ENCODE measurements at regions not wholly inside any gene's neighbourhood (a gene's known extent, or its start where the extent isn't known, plus 50 kb on each side); places are given as distances from the start of the nearest gene placed in this dataset.

DNA sequence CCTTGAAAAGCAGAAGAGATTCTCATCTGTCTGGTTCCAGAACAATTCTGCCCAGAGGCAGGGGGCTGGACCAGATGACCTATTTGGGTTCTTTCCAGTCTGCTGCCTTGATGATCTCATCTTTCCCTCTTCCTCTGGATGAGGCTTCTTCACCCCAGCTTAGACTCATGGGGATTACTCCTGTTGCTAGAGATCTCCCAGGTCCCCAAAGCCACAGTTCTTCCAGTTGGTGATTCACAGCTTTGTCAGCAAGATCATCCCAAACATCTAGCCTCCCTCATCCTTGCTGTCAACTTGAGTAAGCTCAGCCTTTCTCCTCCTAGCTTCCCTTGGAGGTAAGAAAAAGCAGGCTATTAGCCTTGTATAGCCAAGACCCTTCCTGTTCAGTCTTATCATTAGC, 64.2 kb upstream of the PJA1 start:
- no peak overlapping the region for H3K4me3 ChIP-seq (ENCODE audit: low read depth, low read length)
- H3K27ac ChIP-seq = no peak overlapping the region
- DNase-seq = peak; percentile 19
- no peak for TF ChIP-seq CTCF (IDR thresholded peaks at IDR 0.05; ENCODE audit: low read depth, low read length, missing control alignments)
- H3K36me3 ChIP-seq (replicated peaks) = no peaks in the 10 kb centered on the region
- no peaks in the 10 kb centered on the region for H3K27me3 ChIP-seq (replicated peaks)
- in situ Hi-C loops (cut with HindIII; ENCODE audit: low pct_ligation_motif_present, low sequenced_read_pairs) = no loop called here

DNA sequence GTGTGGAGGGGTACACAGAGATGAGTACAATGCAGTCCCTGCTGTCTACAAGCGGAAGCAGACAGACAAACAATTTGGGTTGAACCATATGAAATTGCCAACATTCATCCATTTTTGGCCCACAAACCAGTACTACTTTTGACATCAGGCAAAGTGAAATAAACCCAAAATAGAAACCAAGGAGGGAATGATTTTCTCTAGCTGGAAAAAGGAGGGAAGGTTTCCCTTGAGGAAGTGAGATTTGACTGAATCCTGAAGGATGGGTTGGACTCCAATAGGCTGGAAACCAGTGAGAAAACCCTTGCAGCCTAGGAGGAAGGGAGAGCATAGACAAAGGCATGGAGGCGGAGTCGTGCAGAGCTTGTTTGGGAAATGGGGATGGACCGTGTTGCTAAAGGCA, 63.5 kb upstream of the PJA1 start:
- no peak for TF ChIP-seq CTCF (IDR thresholded peaks at IDR 0.05; ENCODE audit: low read depth, low read length, missing control alignments)
- no peaks in the 10 kb centered on the region for H3K36me3 ChIP-seq (replicated peaks)
- H3K4me3 ChIP-seq (ENCODE audit: low read depth, low read length) = no peak overlapping the region
- DNase-seq = no peak
- no peak overlapping the region for H3K27ac ChIP-seq
- H3K27me3 ChIP-seq (replicated peaks) = no peaks in the 10 kb centered on the region
- in situ Hi-C loops (cut with HindIII; ENCODE audit: low pct_ligation_motif_present, low sequenced_read_pairs) = no loop called here

DNA sequence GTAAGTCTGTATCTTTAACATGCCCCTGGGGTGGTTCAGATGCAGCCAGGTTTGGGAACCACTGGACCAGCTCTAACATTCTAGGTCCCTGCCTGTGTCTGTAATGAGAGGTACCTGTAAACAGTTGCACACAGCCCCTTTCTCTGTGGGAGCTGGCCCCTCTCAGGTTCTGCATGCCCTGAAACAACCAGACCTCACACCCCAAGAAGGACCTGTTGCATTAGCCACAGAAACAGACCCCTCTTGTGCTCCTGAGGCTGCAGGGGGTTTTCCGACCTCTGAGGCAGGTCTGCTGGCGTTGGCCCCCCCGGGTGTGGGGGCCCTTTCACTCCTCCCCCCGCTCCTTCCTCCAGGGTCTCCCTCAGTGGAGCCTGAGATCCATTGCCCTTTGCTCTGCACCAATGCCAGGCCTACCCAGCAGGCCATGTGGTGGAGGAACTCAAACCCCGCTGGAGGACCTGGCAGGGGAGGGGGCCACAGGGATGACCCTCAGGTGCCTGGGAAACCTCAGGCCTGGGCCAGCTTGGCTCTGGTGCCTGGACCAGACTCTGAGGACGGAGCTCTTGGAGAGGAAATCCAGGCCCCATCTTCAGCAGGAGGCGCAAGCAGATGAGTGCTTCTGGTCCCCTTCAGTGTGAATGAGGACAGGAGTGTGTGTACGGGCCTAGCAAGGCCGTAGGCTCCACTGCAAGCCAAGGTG, 61.4 kb upstream of the PJA1 start:
- no peaks in the 10 kb centered on the region for H3K36me3 ChIP-seq (replicated peaks)
- H3K27ac ChIP-seq = no peak overlapping the region
- H3K27me3 ChIP-seq (replicated peaks) = no peaks in the 10 kb centered on the region
- no peak overlapping the region for H3K4me3 ChIP-seq (ENCODE audit: low read depth, low read length)
- TF ChIP-seq CTCF (IDR thresholded peaks at IDR 0.05; ENCODE audit: low read depth, low read length, missing control alignments) = no peak
- in situ Hi-C loops (cut with HindIII; ENCODE audit: low pct_ligation_motif_present, low sequenced_read_pairs) = no loop called here
- no peak for DNase-seq

DNA sequence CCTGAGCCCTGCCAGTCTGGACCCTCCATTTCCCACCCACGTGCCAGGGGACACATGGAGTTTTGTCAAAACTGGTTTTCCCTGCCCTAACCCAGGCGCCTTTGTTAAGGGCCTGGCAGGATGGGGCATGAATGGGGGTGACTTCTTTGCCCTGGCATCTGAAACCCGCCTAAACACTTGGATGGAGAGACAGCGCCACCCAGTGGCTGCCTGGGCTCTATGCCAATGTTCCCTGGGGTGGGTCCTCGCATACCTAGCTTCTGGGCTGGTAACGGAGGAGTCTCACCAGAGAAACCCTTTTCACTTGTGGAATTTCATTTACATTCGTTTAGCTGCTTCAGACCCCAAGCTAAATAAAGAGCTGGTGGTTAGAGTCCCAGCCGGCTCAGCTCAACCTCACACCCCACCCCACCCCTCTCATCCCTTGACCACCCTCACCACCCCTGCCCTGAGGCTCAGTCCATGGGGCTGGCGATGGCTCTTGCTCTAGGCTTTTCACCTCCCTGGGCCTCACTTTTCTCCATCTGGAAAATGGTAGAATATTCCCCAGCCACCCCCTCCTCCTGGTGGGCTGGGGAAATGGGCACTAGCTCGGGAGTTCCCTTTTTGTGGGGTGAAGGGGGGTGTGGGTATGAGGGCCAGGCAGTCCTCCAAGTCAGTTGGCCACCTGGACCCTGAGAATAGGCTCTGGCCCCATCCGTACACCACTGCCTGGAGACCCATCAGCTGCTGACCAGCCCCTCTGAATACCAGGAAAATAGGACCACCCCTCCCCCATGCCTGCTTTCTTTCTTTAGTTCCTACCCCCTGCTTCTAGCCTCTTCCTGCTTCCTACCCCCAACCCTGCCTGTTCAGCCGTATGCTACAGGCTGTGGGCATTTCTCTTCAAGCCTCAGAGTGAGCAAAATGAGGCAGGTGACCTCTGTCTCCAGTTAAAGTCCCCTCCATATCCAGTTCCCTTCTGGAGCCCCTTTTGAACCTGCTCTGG, 57.1 kb upstream of the PJA1 start:
- Histone ChIP-seq H3K27ac (no peak overlapping the region), H3K4me3 (ENCODE audit: low read depth, low read length) (no peak overlapping the region), H3K27me3 (replicated peaks) (no peaks in the 10 kb centered on the region), H3K36me3 (replicated peaks) (no peaks in the 10 kb centered on the region)
- peak; percentile 84 for TF ChIP-seq CTCF (IDR thresholded peaks at IDR 0.05; ENCODE audit: low read depth, low read length, missing control alignments)
- DNase-seq = peak; percentile 15
- in situ Hi-C loops (cut with HindIII; ENCODE audit: low pct_ligation_motif_present, low sequenced_read_pairs) = no loop called here

DNA sequence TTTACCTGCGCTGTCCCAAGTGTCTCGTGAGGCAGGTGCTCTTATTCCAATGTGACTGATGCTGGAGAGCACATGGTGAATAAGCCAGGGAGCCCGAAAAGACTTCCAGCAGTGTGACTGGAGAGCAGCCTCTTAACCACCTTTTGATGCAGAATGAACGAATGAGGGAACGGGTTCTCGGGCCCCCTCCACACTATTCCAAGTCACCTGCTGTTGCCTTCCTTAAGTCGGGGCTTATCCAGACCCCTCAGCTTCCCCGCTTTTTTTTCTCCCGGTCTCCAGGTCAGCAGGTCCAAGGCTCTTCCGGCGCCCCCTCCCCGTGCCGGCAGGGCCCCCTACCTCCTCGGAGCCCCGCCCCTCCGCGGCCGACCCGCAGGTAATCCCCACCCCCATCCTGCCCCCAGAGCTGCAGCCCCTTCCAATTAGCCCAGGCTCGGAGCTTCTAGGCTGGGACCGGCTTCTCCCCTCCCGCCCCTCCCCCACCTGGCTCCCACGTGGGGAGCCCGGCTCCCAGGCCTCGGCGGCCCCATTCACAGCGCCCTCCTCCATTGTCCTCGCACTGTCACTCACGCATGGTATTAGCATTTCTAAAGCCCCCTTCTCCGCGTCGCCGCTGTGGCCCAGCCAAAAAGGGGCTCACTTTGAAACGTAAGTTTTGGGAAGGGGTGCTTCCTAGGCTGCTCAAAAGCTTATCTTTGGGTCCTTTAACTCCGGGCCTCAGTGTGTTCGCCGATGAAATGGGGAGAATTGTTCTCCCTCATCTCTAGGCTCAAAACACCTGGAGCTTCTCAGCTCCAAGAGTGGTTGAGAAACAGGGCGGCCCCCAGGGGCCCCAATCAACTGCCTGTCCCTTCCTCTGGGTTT, 56.2 kb upstream of the PJA1 start:
- H3K36me3 ChIP-seq (replicated peaks) = no peaks in the 10 kb centered on the region
- H3K27me3 ChIP-seq (replicated peaks) = no peaks in the 10 kb centered on the region
- TF ChIP-seq CTCF (IDR thresholded peaks at IDR 0.05; ENCODE audit: low read depth, low read length, missing control alignments) = no peak
- H3K27ac ChIP-seq = no peak overlapping the region
- no peak overlapping the region for H3K4me3 ChIP-seq (ENCODE audit: low read depth, low read length)
- in situ Hi-C loops (cut with HindIII; ENCODE audit: low pct_ligation_motif_present, low sequenced_read_pairs) = no loop called here
- DNase-seq = no peak
